ENCODE measurements at regions not wholly inside any gene's neighbourhood (a gene's known extent, or its start where the extent isn't known, plus 50 kb on each side); places are given as distances from the start of the nearest gene placed in this dataset.

GRCh38 chr21:29431680-29432079 lies 133.0 kb downstream of the BACH1 start:
- TF ChIP-seq EZH2 (IDR thresholded peaks at IDR 0.05; ENCODE audit: insufficient read depth, poor library complexity, severe bottlenecking) (no peak), EZH2phosphoT487 (IDR thresholded peaks at IDR 0.05; ENCODE audit: insufficient read depth, low read depth) (no peak)

Measured in GM23248 (cell line).